IMR-90 (cell line): ENCODE measurements at regions not wholly inside any gene's neighbourhood (a gene's known extent, or its start where the extent isn't known, plus 50 kb on each side); places are given as distances from the start of the nearest gene placed in this dataset.

ENCODE experiments used
- ATAC-seq: fragments of 200-7000 bp; cut with Tn5 transposase; 2 replicates; pipeline ENCODE4 v1.9.1; 2020; ENCODE audit warnings: low read depth, mild to moderate bottlenecking, moderate library complexity
- BruUV-seq: library from RNA; stranded (reverse); fragments of 400-500 nt; replicated peaks from 2 replicates; lab custom pipeline; 2021; lab: Mats Ljungman, UMichigan
- CTCF ChIA-PET: fragments of 300-600 bp; formaldehyde crosslinking; extraction: SDS; loops from one replicate; lab custom pipeline; 2021; ENCODE audit warnings: antibody characterized with exemption; lab: Yijun Ruan, JAX
- POLR2A ChIA-PET: fragments of 300-600 bp; sonication (Branson Sonifier 250); formaldehyde crosslinking; loops from one replicate; lab custom pipeline; 2022; ENCODE audit warnings: antibody characterized with exemption; ENCODE audit not compliant: unreplicated experiment; lab: Charles Lee
- DNase-seq: peaks from one replicate; pipeline ENCODE4 v3.0.0; 2013
- H2AFZ ChIP-seq: replicated peaks from 2 replicates; pipeline ENCODE3; 2013; ENCODE audit warnings: low read length, mild to moderate bottlenecking; ENCODE audit not compliant: poor library complexity
- H2AK5ac ChIP-seq: 2 replicates; pipeline ENCODE4 v1.6.1; 2013; ENCODE audit warnings: low read depth, low read length, inconsistent platforms
- H2AK9ac ChIP-seq: replicated peaks from 2 replicates; pipeline ENCODE3; 2013; ENCODE audit warnings: mild to moderate bottlenecking, low read depth, low read length, moderate library complexity; ENCODE audit not compliant: poor library complexity
- H2BK120ac ChIP-seq: 2 replicates; pipeline ENCODE4 v1.6.1; 2013; ENCODE audit warnings: low read depth, low read length, inconsistent platforms
- H2BK15ac ChIP-seq: 3 replicates; pipeline ENCODE4 v1.6.1; 2013; ENCODE audit warnings: low read depth, low read length, inconsistent platforms
- H2BK20ac ChIP-seq: 2 replicates; pipeline ENCODE4 v1.6.1; 2013; ENCODE audit warnings: low read depth, mild to moderate bottlenecking, inconsistent platforms, low read length, moderate library complexity
- H2BK5ac ChIP-seq: 2 replicates; pipeline ENCODE4 v1.6.1; 2013; ENCODE audit warnings: mild to moderate bottlenecking, low read depth, low read length, inconsistent platforms; ENCODE audit not compliant: poor library complexity, severe bottlenecking
- H3K14ac ChIP-seq: replicated peaks from 2 replicates; pipeline ENCODE4 v1.6.1; 2013; ENCODE audit warnings: low read depth, low read length, inconsistent platforms
- H3K18ac ChIP-seq: 2 replicates; pipeline ENCODE4 v1.6.1; 2013; ENCODE audit warnings: low read depth, low read length, control low read depth
- H3K23ac ChIP-seq: 2 replicates; pipeline ENCODE4 v1.6.1; 2013; ENCODE audit warnings: low read depth, low read length, inconsistent platforms
- H3K27ac ChIP-seq: 2 replicates; pipeline ENCODE4 v1.5.1; 2013; ENCODE audit warnings: mild to moderate bottlenecking, control low read depth, low read length; ENCODE audit not compliant: insufficient read depth
- H3K27me3 ChIP-seq: 2 replicates; pipeline ENCODE4 v1.6.1; 2013; ENCODE audit warnings: low read length; ENCODE audit not compliant: control insufficient read depth, insufficient read depth
- H3K36me3 ChIP-seq: 2 replicates; pipeline ENCODE4 v1.6.1; 2013; ENCODE audit warnings: low read length, mixed read lengths; ENCODE audit not compliant: control insufficient read depth, insufficient read depth
- H3K4ac ChIP-seq: 2 replicates; pipeline ENCODE4 v1.6.1; 2013; ENCODE audit warnings: low read depth, low read length, inconsistent platforms
- H3K4me1 ChIP-seq: 2 replicates; pipeline ENCODE4 v1.6.1; 2013; ENCODE audit warnings: low read length, mixed read lengths; ENCODE audit not compliant: control insufficient read depth, insufficient read depth
- H3K4me2 ChIP-seq: 2 replicates; pipeline ENCODE4 v1.6.1; 2013; ENCODE audit warnings: low read depth, mild to moderate bottlenecking, control low read depth, low read length, moderate library complexity
- H3K4me3 ChIP-seq: 2 replicates; pipeline ENCODE4 v1.5.1; 2013; ENCODE audit warnings: low read depth, mild to moderate bottlenecking, control low read depth, low read length, moderate library complexity; ENCODE audit not compliant: insufficient read depth
- H3K56ac ChIP-seq: 2 replicates; pipeline ENCODE4 v1.6.1; 2013; ENCODE audit warnings: low read length, inconsistent platforms; ENCODE audit not compliant: insufficient read depth; ENCODE audit errors: extremely low read depth
- H3K79me1 ChIP-seq, 2 experiments: 2 replicates each; pipeline ENCODE4 v1.6.1; 2013; ENCODE audit warnings: low read length in 2 of 2, inconsistent platforms in 1 of 2, low read depth in 1 of 2
- H3K9ac ChIP-seq: 2 replicates; pipeline ENCODE4 v1.6.1; 2013; ENCODE audit warnings: low read depth, low read length, control low read depth
- H3K9me1 ChIP-seq: 2 replicates; pipeline ENCODE4 v1.6.1; 2013; ENCODE audit warnings: low read length, inconsistent platforms; ENCODE audit not compliant: insufficient read depth
- H3K9me3 ChIP-seq: 2 replicates; pipeline ENCODE4 v1.6.1; 2013; ENCODE audit warnings: low read length; ENCODE audit not compliant: control insufficient read depth, insufficient read depth
- H4K20me1 ChIP-seq: 2 replicates; pipeline ENCODE4 v1.6.1; 2013; ENCODE audit warnings: low read length, inconsistent platforms; ENCODE audit not compliant: insufficient read depth
- H4K5ac ChIP-seq: 2 replicates; pipeline ENCODE4 v1.6.1; 2013; ENCODE audit warnings: mild to moderate bottlenecking, low read depth, low read length, control low read depth
- H4K8ac ChIP-seq, 2 experiments: 2 replicates each; pipeline ENCODE4 v1.6.1; 2013; ENCODE audit warnings: low read depth in 2 of 2, low read length in 2 of 2, control low read depth in 1 of 2, inconsistent platforms in 1 of 2
- H4K91ac ChIP-seq: 2 replicates; pipeline ENCODE4 v1.6.1; 2013; ENCODE audit warnings: low read depth, low read length, inconsistent platforms; ENCODE audit not compliant: insufficient read depth
- CEBPB ChIP-seq: IDR thresholded peaks from 2 replicates; pipeline ENCODE4 v1.6.1; 2012; ENCODE audit warnings: low read depth, low read length, improper control_type of control experiment
- MAFK ChIP-seq: IDR thresholded peaks from 2 replicates; pipeline ENCODE4 v1.6.1; 2012; ENCODE audit warnings: low read depth, low read length, improper control_type of control experiment
- MAZ ChIP-seq: IDR thresholded peaks from 2 replicates; pipeline ENCODE4 v1.6.1; 2012; ENCODE audit warnings: low read depth, mild to moderate bottlenecking, low read length, improper control_type of control experiment, moderate library complexity, borderline replicate concordance
- WGBS, 2 experiments: methylation state at CpG; one replicate each; pipeline versions ENCODE4 v1.1.5 to v1.1.7; 2013; ENCODE audit warnings: missing lambda C conversion rate in 2 of 2; ENCODE audit not compliant: insufficient read length in 1 of 2; ENCODE audit errors: extremely low coverage in 2 of 2; 5-methylcytosine and 5-hydroxymethylcytosine counted together
- dilution Hi-C: fragments of 300-500 bp; cut with HindIII; formaldehyde crosslinking; loops from one replicate; pipeline ENCODE4 v1.14.3; 2018; ENCODE audit warnings: low sequenced_read_pairs; ENCODE audit not compliant: unreplicated experiment
- in situ Hi-C: fragments of 300-500 bp; cut with MboI; formaldehyde crosslinking; loops from 3 replicates; pipeline ENCODE4 v1.14.3; 2019; ENCODE audit warnings: low sequenced_read_pairs, inconsistent platforms, mixed read lengths
- intact Hi-C: fragments of 100-400 bp; cut with micrococcal nuclease; formaldehyde crosslinking; loops from 2 replicates; pipeline ENCODE4 v1.10.0; 2022

DNA sequence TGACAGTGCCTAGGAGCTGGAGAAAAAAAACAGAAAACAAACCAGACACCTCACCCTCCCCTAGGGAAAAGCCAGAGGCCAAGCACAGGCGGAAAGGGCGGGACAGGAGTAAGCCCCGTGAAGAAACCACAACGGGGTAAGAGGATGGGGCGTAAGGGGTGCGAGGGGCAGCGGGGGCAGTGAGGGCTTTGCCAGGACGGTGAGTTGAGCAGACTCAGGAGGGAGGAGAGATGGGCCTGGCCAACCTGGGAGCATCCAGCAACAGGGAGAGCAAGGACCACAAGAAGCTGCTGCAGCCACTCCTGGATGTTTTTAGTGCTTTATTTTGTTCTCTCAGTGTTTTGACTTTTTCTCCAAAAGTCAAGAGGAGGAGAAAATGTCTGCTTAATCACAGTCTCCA is 114.1 kb upstream of the SOX1 start:
- Histone ChIP-seq H2BK5ac (no peak overlapping the region), H4K5ac (no peak overlapping the region), H2BK20ac (no peak overlapping the region), H2AK9ac (no peak overlapping the region), H3K27me3 (no peaks in the 10 kb centered on the region), H3K14ac (no peak overlapping the region), H3K4me1 (no peaks in the 10 kb centered on the region), H4K20me1 (no peaks in the 10 kb centered on the region; the same call in 1 of the 2 replicates), H3K4ac (no peak overlapping the region), H2BK15ac (no peak overlapping the region), H2AK5ac (no peak overlapping the region), H2BK120ac (no peak overlapping the region), H3K18ac (no peak overlapping the region), H3K36me3 (no peaks in the 10 kb centered on the region), H3K4me3 (no peak overlapping the region), H3K9me1 (no peaks in the 10 kb centered on the region), H3K23ac (no peak overlapping the region), H3K27ac (no peak overlapping the region), H3K79me1 (no peaks in the 10 kb centered on the region), H3K56ac (no peak overlapping the region), H3K9ac (no peak overlapping the region), H4K8ac (no peak overlapping the region), H2AFZ (no peak overlapping the region), H4K91ac (no peak overlapping the region), H3K4me2 (no peak overlapping the region), H3K9me3 (peaks cover 63% of the 10 kb centered on the region)
- intact Hi-C loops, result no loop called here
- TF ChIP-seq CEBPB (no peak), MAZ (no peak), MAFK (no peak)
- CTCF ChIA-PET, result no interaction called here
- no TSS peak for BruUV-seq
- no CpG with 5 or more reads among the region's 8 CpGs for WGBS, 2 experiments
- in situ Hi-C loops, result no loop called here
- dilution Hi-C loops, result no loop called here
- POLR2A ChIA-PET, result no interaction called here
- ATAC-seq, result no peak
- DNase-seq, result no peak
